Lung (tissue), 11 donors: ENCODE measurements at regions not wholly inside any gene's neighbourhood (a gene's known extent, or its start where the extent isn't known, plus 50 kb on each side); places are given as distances from the start of the nearest gene placed in this dataset.

Source experiments
- ATAC-seq: fragments of 200-7000 bp; cut with Tn5 transposase; one replicate; pipeline ENCODE4 v1.9.1; 2020; ENCODE audit warnings: moderate number of reproducible peaks; ENCODE audit not compliant: insufficient read depth, low FRiP score
- DNase-seq, 3 donors: peaks; one replicate each; pipeline ENCODE4 v3.0.0-alpha.2; 2013 to 2017
- H3K27ac ChIP-seq, 2 donors: one replicate each; pipeline ENCODE4 v1.5.1; 2013; ENCODE audit warnings: mild to moderate bottlenecking in 2 of 2, moderate library complexity in 2 of 2, control low read depth in 1 of 2, inconsistent platforms in 1 of 2, low read depth in 1 of 2, low read length in 1 of 2
- H3K27me3 ChIP-seq, 3 donors: one replicate each; pipeline ENCODE4 v1.5.1; 2013; ENCODE audit warnings: low read length in 2 of 3; ENCODE audit not compliant: control insufficient read depth in 3 of 3, insufficient read depth in 3 of 3
- H3K36me3 ChIP-seq, 4 donors: one replicate each; pipeline ENCODE4 v1.5.1; 2013; ENCODE audit warnings: low read length in 4 of 4, mild to moderate bottlenecking in 1 of 4, moderate library complexity in 1 of 4; ENCODE audit not compliant: control insufficient read depth in 4 of 4, insufficient read depth in 4 of 4
- H3K4me1 ChIP-seq, 5 donors: one replicate each; pipeline ENCODE4 v1.5.1; 2013; ENCODE audit warnings: low read length in 5 of 5, mild to moderate bottlenecking in 2 of 5, moderate library complexity in 1 of 5; ENCODE audit not compliant: control insufficient read depth in 5 of 5, insufficient read depth in 5 of 5
- H3K4me3 ChIP-seq: one replicate; pipeline ENCODE4 v1.5.1; 2013; ENCODE audit warnings: mild to moderate bottlenecking, control low read depth, moderate library complexity
- H3K9ac ChIP-seq, 2 donors: one replicate each; pipeline ENCODE4 v1.5.1; 2013; ENCODE audit warnings: low read length in 2 of 2, control low read depth in 1 of 2; ENCODE audit not compliant: insufficient read depth in 1 of 2
- H3K9me3 ChIP-seq, 4 donors: one replicate each; pipeline ENCODE4 v1.5.1; 2013; ENCODE audit warnings: low read length in 3 of 4, mild to moderate bottlenecking in 1 of 4, moderate library complexity in 1 of 4; ENCODE audit not compliant: control insufficient read depth in 4 of 4, insufficient read depth in 3 of 4
- CTCF ChIP-seq: IDR thresholded peaks from 2 replicates; pipeline ENCODE4 v1.5.1; 2012; ENCODE audit warnings: mild to moderate bottlenecking; ENCODE audit errors: control extremely low read depth, extremely low read depth
- WGBS, 2 donors: extraction: QIAGEN DNeasy Blood & Tissue Kit; methylation state at CpG; one replicate each; pipeline ENCODE4 v1.1.7; 2013; 5-methylcytosine and 5-hydroxymethylcytosine counted together
- donor health status: control.
- donor health status: control.
- donor health status: Bipolar disorder and iron deficiency.
- donor health status: healthy.
- donor health status: DM: yes; HTN: yes; CAD: no.

DNA sequence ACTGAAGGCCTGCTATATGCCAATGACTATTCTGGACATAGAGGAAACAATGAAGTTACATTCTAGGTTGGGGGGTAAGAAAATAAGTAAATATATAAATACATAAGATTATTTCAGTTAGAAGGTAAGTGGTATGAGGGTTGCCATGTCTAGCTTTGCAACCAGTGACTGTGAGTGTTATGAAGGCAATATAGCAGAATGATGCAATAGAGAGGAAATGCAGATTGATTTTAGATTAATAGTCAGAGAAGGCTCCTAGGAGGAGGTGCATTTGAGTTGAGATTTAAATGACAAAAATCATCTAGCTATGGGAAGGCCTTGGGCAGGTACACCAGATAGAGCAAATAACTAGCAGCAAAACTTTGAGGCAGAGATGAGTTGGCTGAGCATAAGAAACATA, 243.2 kb downstream of the FBXO8 start:
- H3K4me3 ChIP-seq = no peak overlapping the region
- no peaks in the 10 kb centered on the region for H3K36me3 ChIP-seq
- no peak overlapping the region for H3K27ac ChIP-seq
- TF ChIP-seq CTCF = no peak
- H3K4me1 ChIP-seq = no peaks in the 10 kb centered on the region
- H3K9me3 ChIP-seq = no peaks in the 10 kb centered on the region
- DNase-seq = no peak
- no peaks in the 10 kb centered on the region for H3K27me3 ChIP-seq
- no peak overlapping the region for H3K9ac ChIP-seq
- no peak for ATAC-seq

DNA sequence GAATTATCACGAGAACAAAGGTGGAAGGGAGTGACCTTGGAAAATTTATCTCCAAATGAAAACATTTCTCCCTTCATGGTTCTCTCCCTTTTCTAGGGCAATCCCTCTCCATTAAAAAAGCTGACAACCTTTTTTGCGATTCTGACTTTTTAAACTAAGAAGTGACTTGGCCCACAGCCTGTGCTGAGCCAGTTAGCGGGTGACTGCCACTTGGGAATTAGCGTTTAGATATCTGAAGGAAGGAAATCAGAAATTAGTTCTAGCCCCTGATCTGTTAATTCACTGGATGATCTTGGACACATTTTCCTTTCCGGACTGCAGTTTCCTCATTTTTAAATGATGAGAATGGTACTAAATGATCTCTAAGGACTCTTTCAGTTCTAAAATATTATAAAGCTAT, 245.0 kb downstream of the FBXO8 start:
- no peak for TF ChIP-seq CTCF
- Histone ChIP-seq H3K36me3 (no peaks in the 10 kb centered on the region), H3K9me3 (no peaks in the 10 kb centered on the region), H3K4me3 (no peak overlapping the region), H3K4me1 (no peaks in the 10 kb centered on the region), H3K27me3 (no peaks in the 10 kb centered on the region), H3K9ac (no peak overlapping the region), H3K27ac (no peak overlapping the region)
- 64 to 74% methylated on average over 5 of the region's 5 CpGs for WGBS, 2 donors
- ATAC-seq (no peak), DNase-seq (no peak)

- Histone ChIP-seq H3K27me3 (no peaks in the 10 kb centered on the region), H3K4me3 (no peak overlapping the region), H3K36me3 (no peaks in the 10 kb centered on the region), H3K9me3 (no peaks in the 10 kb centered on the region), H3K4me1 (no peaks in the 10 kb centered on the region), H3K27ac (no peak overlapping the region), H3K9ac (no peak overlapping the region)
- DNase-seq = no peak
- 60 to 86% methylated on average over 3 of the region's 3 CpGs for WGBS, 2 donors
- no peak for ATAC-seq
- TF ChIP-seq CTCF = no peak
Observed at GRCh38 chr4:174037631-174038030, 245.8 kb downstream of the FBXO8 start.

DNA sequence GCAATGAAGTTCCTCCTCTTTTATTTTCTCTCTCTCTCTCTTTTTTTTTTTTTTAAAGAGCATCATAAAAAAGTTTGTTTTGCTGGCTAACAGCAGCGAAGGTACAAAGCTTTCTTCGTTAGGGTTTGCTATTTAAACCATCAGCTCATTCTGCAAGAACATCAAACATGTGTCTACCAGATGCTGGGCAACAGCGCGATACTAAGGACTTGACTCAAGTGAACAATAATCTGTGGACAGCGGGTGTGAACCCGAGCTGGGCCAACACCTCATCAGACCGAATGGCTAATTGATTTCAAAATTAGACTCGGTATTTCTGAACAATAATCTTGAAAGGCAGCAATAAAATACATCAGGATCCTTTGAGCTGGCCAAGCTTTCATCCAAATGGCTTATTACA, 246.4 kb downstream of the FBXO8 start:
- no peaks in the 10 kb centered on the region for H3K4me1 ChIP-seq
- H3K36me3 ChIP-seq = no peaks in the 10 kb centered on the region
- ATAC-seq = no peak
- H3K9ac ChIP-seq = no peak overlapping the region
- TF ChIP-seq CTCF = no peak
- H3K27me3 ChIP-seq = no peaks in the 10 kb centered on the region
- 87 to 88% methylated on average over 8 of the region's 8 CpGs for WGBS, 2 donors
- no peak overlapping the region for H3K27ac ChIP-seq
- no peak for DNase-seq
- no peak overlapping the region for H3K4me3 ChIP-seq
- no peaks in the 10 kb centered on the region for H3K9me3 ChIP-seq
